ENCODE measurements at regions not wholly inside any gene's neighbourhood (a gene's known extent, or its start where the extent isn't known, plus 50 kb on each side); places are given as distances from the start of the nearest gene placed in this dataset.

DNA sequence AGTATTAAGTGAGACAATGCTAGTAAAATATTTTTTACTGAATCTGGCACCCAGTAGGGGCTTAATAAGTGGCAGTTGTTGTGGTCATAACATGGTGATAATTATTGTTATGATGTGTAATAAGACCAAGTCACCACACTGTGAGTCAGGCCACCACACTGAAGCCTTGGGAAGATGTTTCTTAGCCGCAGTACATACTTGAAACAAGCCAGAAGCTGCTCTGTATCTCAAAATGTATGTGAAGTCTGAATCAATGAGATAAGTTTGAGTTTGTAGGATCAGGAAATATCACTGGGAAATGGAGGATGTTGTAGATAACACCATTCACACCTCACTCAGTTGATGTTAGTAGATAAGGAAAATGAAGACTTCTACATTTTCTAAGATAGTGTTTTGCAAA lies 51.3 kb upstream of the PTPN3 start:
- no peak for DNase-seq (ENCODE audit: low read depth)

GRCh38 chr9:109551651-109552050 lies 53.5 kb upstream of the PTPN3 start:
- no peak for DNase-seq (ENCODE audit: low read depth)

- DNase-seq (ENCODE audit: low read depth): no peak
Measured at GRCh38 chr9:109555215-109555614, 57.1 kb upstream of the PTPN3 start.

DNA sequence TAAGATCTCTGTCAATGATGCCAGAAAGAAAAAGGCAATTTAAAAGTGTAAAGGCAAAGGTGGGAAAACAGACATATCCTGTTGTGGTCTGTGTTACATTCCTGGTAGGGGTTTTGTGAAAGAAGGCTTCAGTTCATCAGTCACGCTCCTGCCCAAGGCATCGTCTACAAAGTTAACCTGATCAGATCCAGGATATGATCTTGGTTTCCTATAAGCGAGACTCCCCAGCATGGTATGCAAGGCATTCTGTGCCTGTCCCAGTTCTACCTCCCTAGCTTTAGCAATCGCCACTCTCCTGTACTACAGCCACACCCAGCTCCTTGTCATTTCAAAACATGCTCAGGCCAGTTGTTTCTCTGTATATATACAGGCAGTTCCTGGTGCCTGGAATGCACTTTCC lies 58.0 kb upstream of the PTPN3 start:
- no peak for DNase-seq (ENCODE audit: low read depth)

DNA sequence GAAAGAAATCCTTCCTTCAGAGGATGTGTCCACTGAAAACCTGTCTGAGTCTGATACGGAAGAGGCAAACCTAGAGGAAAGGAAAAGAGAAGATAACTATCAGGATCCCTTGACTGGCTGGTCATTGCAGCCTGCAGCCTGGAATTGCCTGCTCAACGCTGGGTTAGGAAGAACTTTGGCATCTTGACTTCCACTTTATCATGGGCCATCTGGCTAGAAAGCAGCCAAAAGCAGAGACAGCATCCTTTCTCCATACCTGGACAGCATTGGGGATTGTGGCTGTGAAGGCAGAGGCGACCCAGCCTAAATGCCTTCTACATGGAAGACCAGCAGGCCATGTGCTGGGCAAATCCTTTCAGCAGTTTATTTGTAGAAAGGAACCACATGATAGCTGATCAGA lies 58.7 kb upstream of the PTPN3 start:
- no peak for DNase-seq (ENCODE audit: low read depth)

- DNase-seq (ENCODE audit: low read depth): no peak
Measured at GRCh38 chr9:109557481-109557880, 59.4 kb upstream of the PTPN3 start.

DNA sequence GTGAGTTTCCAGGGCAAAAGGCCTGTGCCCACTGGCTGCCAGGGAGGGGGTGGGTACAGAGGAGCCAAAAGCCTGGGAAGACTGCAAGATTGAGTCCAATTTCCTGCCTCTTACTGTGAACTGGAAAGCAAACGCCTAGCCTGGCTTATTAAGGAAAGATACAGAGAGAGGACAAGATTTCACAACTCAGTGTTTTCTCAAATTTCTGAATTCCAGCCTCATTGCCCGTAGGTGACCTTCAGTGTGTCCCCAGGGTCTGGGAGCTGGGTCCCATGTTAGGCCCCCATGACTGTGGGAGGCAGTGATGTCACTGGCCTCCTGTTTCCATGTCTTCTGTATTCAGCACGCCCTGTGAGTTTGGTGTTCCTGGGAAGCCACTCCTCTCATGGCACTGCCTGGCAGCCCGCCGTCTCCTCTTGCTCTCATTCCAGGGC lies 60.6 kb upstream of the PTPN3 start:
- peak; percentile 67 for DNase-seq (ENCODE audit: low read depth)

DNA sequence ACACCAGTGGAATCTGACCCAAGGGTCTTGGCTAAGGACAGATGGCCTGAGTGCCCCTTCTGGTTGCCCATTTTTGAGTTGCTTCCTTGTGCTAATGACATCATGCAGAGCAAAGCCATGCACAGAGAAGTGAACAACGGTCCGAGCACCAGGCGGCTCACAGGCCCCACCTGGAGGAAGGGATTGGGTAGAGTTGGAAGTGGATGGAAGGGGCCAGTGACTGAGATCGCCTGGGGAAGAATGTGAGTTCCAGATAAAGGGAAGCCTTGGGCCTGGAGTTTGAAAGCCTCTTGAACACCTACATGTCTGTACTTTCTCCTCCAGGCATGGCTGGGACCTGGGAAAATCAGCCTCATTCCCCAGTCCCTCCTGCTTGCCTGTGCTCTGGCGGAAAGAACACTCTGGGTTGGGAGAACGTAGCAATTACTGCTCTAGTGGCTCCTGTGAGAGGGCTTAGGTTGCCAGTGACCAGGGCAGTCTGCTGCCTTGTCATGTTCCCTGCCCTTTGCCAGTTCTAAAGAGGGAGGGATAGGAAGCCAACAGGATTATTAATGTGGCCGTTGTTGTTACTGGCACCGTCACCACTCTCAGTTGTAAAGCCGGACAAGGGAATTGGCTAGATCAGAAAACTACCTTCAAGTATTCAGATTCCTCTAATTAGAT lies 62.5 kb upstream of the PTPN3 start:
- DNase-seq (ENCODE audit: low read depth): no peak

DNA sequence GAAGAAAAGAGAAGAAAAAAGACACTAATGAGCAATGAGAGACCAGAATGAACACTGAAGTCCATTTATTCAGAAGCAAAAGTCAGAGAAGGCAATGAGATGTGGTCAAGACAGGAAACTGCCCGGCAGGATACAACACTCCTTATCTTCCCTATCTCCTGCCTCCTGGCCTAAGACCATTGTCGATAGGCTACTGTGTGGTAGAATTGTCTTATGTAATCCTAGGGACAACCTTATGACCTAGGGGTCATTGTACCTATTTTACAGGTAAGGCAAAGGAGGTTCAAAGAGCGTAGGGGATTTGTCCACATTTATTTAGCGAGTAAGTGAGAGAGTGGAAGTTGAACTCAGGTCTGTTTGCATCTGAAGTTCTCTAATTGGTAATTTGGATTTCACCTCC lies 63.0 kb upstream of the PTPN3 start:
- DNase-seq (ENCODE audit: low read depth): no peak

GRCh38 chr9:109568089-109568488 lies 70.0 kb upstream of the PTPN3 start:
- DNase-seq (ENCODE audit: low read depth): no peak

DNA sequence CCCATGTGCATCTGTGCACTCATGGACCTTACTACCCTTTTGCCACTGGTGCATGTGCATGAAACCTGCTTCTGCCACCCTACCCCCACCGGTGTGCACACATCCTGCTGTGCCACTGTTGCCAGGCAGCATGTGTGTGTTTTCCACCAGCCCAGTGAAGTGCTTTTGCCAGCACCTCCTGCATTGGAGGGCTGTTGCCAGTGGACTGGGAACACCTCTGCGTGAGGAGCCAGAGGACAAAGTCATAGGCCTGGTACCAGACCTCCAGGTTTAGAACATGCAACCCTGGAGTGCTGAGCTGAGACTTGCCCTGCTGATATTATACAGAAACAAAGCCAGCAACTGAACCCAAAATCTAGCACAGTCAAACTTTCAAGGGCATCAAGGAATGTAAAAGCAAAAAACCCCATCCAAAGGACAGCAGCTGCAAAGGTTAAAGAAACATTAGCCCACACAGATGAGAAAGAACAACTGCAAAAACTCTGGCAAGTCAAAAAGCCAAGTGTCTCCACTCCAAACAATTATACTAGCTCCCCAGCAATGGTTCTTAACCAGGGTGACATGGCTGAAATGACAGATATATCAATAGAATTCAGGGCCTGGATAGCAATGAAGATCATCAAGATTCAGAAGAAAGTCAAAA lies 70.6 kb upstream of the PTPN3 start:
- DNase-seq (ENCODE audit: low read depth): no peak

DNA sequence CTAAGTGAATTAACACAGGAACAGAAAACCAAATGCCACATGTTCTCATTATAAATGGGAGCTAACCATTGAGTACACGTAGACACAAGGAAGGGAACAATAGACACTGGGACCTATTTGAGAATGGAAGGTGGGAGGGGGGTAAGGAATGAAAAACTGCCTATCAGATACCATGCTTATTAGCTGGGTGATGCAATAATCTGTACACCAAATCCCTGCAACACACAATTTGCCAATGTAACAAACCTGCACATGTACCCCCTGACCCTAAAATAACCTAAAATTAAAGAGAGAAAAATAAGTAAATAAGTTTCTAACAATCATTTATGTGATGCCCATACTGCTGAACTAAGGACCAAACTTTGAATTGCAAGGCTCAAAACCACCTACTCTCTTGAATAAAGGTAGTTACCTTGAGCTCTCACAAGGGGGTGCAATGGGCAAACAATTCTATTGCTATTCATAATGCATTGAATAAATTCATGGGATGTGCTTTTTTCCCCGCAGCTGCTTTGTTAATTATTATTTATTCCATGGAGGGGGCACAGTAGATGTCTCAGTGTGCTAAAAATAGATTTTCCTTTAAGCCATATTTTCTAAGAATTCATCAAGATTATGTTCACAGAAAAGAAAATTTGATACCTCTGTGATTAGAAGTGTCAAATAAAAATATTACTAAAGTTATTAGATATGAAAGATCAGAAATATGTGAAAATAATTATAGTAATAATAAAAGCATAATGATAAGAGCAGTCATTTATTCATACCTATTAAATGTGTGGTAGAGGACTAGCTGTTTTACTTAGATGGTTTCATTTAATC lies 76.2 kb upstream of the PTPN3 start:
- peak; percentile 36 for DNase-seq (ENCODE audit: low read depth)

- DNase-seq (ENCODE audit: low read depth): no peak
Measured at GRCh38 chr9:109576762-109577161, 78.7 kb upstream of the PTPN3 start.

DNA sequence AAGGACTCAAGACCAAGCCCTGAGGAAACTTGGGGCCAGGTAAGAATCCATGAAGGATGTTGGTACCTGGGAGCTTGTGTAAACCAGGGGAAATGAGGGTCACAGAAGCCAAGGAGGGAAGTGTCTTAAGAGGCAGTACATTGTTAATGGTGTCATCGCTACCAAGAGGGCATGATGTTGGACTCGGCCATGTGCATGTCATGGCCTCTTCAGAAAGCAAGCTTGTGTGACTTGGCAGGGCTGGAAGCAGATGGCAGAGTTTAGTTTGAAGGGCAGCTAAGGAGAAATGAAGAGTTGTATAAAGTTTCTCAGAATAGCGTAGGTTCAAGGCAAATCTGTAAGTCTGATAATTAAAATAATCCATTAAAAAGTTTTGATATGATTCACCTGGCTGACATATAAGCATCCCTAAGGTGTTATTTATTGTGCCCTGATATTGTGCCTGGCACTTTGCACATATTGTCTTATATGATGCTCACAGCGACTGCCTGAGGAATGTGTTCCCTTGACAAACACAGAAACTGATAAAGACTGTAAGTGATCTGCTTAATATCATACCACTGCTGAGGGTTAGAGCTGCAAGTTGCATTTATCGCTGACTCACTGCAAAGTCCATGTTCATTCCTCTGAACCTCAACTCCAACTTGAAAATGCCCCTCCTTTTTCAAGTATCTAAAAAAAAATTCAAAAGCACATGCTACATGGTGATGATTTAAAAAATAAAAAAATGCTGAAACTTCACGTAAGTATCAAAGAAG lies 81.3 kb upstream of the PTPN3 start:
- DNase-seq (ENCODE audit: low read depth): no peak

DNA sequence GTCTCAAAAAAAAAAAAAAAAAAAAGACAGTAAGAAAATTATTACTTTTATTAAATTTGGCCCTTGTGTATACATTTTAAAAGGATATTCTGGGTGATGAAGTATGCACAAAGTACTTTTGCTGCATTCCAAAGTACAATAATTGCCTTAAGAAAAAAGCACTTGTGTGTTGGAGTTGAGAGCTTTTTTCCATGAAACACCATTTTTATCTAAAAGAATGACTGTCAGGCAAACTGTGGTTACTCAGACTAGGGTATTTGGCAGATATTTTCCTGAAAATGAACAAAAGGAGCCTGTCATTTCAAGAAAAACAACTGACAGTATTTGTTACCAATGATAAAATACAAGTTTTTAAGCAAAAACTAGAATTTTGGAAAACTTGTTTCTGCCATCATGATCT lies 84.3 kb upstream of the PTPN3 start:
- no peak for DNase-seq (ENCODE audit: low read depth)

GRCh38 chr9:109584205-109584604 lies 86.1 kb upstream of the PTPN3 start:
- DNase-seq (ENCODE audit: low read depth): no peak

DNA sequence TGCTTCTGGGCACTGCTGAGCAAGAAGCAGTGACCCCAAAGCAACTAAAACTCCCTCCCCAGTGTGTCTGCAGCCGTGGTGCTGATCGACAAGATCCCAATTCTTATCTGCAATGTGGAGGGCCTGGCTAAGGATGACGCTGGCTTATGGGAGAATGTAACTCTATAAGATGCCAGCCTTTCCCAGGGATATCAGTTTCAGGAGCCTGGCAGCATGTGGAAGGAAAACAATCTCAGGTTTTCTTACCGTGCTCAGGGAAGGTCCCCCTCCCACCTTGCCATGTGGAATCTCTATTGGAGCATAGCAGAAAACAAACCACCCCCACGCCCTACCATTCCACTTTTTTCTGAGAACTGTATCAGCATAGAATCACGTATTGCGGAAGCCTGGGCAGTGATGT lies 87.7 kb upstream of the PTPN3 start:
- DNase-seq (ENCODE audit: low read depth): no peak

- no peak for DNase-seq (ENCODE audit: low read depth)
Measured at GRCh38 chr9:109586993-109587392, 88.9 kb upstream of the PTPN3 start.

GRCh38 chr9:109588415-109588814 lies 90.3 kb upstream of the PTPN3 start:
- no peak for DNase-seq (ENCODE audit: low read depth)

GRCh38 chr9:109590966-109591365 lies 92.9 kb upstream of the PTPN3 start:
- no peak for DNase-seq (ENCODE audit: low read depth)

DNA sequence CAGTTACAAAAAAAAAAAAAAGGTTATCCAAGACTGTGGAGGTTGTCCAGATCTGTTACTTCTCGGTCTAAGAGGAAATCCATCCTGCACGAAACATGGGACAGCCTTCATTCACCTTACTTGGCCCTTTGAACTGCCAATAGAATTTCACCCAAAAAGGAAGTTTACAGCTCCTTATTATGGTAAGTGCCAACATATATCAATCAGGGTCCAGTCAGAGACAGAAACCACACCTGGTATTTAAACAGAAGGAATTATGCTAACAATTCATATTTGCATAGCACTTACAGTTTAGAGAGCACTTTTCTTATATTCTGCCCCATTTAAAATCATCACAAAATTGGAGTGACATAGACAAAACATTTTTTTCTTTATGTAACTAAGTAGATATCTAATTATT lies 93.6 kb upstream of the PTPN3 start:
- DNase-seq (ENCODE audit: low read depth): no peak

- DNase-seq (ENCODE audit: low read depth): no peak
Measured at GRCh38 chr9:109593612-109594011, 95.5 kb upstream of the PTPN3 start.

- no peak for DNase-seq (ENCODE audit: low read depth)
Measured at GRCh38 chr9:109597496-109597895, 99.4 kb upstream of the PTPN3 start.
